ENCODE measurements at regions not wholly inside any gene's neighbourhood (a gene's known extent, or its start where the extent isn't known, plus 50 kb on each side); places are given as distances from the start of the nearest gene placed in this dataset.
"Not testable (repeated sequence)": the region's sequence is repeated elsewhere in the genome, so short reads cannot be mapped to it uniquely, and the experiment has no call there.

DNA sequence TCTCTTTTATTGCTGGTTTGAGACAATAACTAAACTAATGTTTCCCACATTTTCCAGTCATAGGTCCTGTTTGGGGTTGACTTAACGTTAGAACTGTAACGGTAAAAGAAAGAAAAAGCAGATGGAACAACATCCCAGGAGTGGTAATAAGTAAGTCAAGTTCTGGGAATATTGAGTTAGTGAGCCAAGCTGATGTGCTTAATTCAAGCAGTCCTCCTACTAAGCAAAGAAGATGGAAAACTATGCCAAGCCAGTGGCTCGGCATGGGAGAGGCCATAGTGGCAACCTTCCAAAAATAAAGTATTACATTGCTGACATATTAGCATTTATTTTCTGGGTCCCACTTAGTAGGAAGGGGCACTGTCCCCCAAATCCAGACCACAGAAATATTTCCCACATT, 161.7 kb upstream of the CDH5 start:
- DNase-seq = no peak

GRCh38 chr16:66203476-66203875, 163.0 kb upstream of the CDH5 start:
- DNase-seq = no peak

DNA sequence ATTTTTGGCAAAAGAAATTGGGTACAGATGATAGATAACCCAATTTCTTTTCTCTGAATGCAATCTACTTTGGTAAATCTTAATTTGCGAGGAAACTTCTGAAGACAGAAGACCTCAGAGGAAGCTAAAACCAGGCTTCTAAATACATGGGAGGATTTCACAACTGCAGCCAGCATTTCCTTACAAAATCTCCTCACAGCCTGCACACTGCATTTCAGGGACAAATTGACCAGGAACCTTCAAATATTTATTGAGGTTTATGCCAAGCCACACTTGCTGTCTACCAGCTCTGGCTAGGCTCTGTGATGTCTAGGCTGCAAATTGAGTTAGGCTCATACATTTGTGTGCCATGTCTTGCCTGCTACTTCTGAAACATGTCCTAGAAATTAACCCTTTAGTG, 167.3 kb upstream of the CDH5 start:
- no peak for DNase-seq

DNA sequence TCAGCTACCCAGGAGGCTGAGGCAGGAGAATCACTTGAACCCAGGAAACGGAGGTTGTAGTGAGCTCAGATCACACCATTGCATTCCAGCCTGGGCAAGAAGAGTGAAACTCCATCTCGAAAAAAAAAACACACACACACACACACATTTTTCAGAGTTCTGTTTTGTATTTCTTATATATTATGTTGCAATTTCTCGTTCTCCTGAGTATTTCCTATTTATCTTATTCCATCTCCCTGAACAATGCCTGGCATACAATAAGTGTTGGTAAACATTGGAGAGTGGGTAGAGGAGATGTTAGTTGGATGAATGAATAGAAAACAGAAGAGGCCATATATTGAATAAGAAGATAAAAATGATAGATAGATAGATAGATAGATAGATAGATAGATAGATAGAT, 167.8 kb upstream of the CDH5 start:
- DNase-seq = no peak

DNA sequence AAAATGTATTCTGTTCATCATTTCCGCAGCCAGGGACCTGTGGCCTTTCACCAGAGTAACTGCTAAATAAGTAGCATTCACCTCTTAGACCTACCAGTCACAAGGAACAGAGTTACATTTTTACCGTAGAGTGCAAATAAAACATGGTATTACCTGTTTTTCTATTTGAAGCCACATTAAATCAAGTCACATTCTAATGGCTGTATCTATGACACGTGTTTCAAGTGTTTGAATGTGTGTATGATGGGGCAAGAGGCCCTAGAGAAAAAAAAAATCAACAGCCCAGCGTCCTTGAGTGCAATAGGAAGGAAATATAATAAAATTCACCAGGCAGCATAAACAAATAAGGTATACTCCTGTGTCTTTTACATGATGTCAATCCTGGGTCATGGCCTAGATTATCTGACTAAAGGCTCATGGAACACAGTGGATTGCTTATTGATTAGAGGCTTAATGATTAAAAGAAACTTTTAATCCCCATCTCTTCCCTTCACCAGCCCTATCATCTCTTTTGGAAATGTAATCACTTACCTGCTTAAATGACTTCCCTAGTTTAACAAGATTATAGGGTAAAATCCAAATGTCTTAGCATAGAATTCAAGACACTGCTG, 168.7 kb upstream of the CDH5 start:
- no peak for DNase-seq

DNA sequence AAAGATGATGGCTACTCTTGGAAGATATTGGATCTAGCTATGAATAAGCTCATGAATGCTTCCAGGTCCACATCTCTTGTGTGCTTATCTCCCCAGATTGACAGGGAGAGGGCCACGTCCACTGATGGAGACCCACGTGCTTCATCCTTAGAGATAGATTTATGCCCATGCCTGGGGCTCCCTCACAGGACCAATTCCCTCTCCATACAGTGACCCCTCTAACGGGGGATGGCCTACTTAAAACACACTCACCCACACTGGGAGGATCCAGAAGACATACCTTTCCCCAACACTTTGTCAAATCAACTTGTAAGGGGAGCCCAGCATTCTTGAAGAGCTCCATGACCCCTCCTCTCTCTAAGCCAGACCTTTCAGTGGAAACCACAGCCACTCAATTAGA, 169.7 kb upstream of the CDH5 start:
- no peak for DNase-seq

DNA sequence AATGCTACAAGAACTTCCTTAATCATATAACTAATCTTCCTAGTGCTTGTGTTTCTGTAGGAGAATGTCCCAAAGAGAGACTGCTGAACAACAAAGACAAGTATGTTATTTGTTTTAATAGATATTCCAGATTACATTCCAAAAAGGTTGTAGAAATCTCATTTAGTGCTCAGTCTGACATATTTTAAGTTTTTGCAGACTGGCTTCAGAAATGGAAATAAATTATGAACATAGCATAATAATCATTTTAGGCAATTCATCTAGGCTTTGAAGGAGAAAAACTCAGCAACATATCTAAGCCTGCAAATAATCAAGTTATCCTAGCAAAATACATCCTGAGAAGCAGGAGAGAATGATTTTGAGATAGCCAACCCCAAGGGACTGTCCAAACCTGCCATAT, 171.6 kb upstream of the CDH5 start:
- no peak for DNase-seq

DNA sequence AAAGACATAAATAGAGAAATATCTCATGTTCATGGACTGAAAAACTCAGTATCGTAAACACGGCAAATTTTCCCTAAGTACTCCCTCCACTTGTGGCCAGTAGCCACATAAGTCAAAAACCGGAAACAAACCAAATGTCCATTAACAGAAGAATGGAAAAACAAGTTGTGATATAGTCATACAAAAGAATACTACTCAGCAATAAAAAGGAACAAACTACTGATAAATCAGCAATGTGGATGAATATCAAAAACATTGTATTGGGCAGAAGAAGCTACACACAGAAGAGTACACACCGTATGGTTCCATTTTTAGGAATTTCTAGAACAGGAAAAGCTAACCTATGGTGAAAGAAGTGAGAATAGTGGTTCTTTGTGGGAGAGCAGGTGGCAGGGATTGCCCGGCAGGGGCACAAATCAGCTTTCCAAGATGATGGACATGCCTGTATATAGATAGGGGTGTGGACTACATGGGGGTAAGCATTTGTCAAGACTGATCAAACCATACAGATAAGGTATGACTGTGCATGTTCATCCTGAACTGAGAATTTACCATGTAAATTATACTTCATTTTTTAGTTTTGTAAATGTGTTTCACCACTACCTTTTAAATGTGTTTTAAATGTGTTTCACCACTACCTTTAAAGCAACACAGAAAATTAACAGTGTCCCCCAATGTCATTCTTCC, 172.8 kb upstream of the CDH5 start:
- DNase-seq = no peak

GRCh38 chr16:66190411-66190810, 176.1 kb upstream of the CDH5 start:
- DNase-seq = no peak

DNA sequence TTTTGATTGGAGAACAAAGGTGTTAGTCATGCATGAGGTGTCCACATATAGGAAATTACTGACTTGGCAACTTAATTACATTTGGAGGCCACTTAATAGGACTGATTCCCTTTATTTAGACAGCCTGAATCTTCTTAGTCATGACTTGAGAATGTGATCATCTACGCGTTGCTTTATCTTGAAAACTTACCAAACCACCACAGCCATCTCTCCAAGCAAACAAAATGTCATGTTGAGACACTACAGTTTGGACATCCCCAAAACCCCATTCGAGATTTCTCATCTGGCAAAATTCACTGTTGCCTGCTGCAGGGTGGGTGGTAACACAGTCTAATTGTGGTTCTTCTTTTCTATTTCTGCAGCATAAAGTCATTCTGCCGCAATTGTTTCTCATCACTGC, 176.5 kb upstream of the CDH5 start:
- no peak for DNase-seq

GRCh38 chr16:66188917-66189725, 177.4 kb upstream of the CDH5 start:
- DNase-seq = no peak

- DNase-seq = no peak
Observed at GRCh38 chr16:66186251-66186785, 180.2 kb upstream of the CDH5 start.

DNA sequence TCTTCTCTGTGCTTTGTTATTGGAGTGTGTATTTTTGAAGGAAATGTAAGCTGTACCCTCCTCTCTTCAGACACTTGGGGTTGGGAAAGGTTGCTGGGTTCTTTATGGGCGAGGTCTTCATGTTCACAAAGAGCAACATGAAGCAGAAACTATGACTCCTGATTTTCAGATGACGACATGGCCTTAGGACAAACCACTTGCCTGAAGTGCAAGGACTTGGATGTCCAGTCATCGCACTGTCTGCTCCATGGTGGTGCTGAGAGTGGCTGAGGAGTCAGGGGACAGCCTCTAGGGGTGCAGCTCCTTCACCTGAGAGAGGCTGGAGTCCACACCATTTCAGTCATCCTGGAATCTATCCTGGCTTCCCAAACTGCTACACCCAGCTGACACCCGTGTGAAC, 183.9 kb upstream of the CDH5 start:
- no peak for DNase-seq

DNA sequence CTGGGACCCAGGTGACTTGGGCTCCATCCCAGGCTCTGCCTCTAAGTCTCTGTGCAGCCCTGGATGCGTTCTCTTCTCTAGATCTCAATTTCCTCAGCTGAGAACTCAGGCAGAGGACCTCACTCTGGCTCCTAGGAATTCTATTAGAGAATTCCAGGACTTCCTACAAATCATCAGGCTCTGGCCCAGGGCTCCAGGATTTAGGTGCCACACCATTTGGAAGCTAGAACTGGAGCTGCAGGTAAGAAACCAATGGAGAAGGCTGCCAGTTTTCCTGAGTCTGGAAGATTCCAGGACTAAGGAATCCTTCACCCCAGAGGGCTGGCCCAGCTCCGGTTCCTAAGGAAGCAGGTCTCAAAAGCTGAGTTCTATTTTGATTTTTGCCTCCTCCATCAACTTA, 189.8 kb upstream of the CDH5 start:
- no peak for DNase-seq

- DNase-seq = no peak
Observed at GRCh38 chr16:66176111-66176510, 190.4 kb upstream of the CDH5 start.

GRCh38 chr16:66175636-66176035, 190.9 kb upstream of the CDH5 start:
- no peak for DNase-seq

- no peak for DNase-seq
Observed at GRCh38 chr16:66175058-66175457, 191.4 kb upstream of the CDH5 start.

DNA sequence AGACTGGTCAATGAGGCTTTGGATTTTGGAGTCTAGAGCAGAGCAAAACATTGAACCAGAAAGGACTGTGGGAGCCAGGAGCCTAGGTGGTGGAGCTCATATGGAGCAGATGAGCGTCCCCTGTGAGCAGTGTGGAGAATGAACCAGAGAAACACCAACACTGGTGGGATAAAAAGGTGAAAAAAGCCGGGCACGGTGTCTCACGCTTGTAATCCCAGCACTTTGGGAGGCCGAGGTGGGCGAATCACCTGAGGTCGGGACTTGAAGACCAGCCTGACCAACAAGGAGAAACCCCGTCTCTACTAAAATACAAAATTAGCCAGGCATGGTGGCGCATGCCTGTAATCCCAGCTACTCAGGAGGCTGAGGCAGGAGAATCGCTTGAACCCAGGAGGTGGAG, 192.7 kb upstream of the CDH5 start:
- DNase-seq = not testable (repeated sequence)

GRCh38 chr16:66173181-66173580, 193.3 kb upstream of the CDH5 start:
- DNase-seq = not testable (repeated sequence)

GRCh38 chr16:66172463-66172862, 194.0 kb upstream of the CDH5 start:
- no peak for DNase-seq

- DNase-seq = no peak
Observed at GRCh38 chr16:66171578-66171977, 194.9 kb upstream of the CDH5 start.

DNA sequence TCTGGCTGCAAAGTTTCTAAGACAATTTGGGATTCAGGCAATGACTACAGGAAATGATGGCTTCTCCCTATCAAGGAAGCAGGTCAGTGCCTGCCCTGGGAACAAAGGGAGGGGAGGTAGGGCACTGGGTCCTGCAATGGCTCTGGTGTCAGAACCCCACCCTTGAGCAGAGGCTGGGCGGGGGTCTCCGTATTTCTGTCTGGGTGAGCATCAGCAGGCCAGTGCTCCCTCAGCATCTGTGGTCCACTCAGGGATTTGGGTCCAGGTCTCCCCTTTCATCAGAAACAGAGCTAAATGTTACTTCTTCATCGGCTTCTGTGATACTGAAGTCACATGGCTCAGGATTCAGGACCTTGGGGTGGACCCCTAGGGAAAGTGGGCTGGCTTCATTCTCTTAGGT, 195.5 kb upstream of the CDH5 start:
- DNase-seq = no peak

- no peak for DNase-seq
Observed at GRCh38 chr16:66169817-66170216, 196.7 kb upstream of the CDH5 start.

DNA sequence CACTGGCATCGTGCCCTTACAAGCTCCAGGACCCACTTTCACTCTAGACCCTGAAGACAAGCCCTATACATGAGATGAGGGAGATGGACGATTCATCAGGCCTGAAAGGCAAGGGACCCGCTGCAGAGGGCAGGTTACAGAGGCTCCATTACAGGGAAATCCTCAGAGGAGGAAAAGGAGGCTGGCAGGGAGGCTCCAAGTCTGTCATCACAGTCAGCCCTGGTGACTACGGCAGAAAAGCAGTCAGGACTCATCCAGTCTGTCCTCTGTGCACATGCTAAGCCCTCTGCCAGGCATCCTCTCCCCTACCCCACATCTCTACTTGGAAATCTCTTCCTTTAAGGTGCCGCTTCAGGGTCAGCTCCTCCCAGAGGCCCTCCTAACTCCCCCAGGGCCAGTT, 197.7 kb upstream of the CDH5 start:
- DNase-seq = no peak
